HG02870 (cell line): ENCODE measurements at regions not wholly inside any gene's neighbourhood (a gene's known extent, or its start where the extent isn't known, plus 50 kb on each side); places are given as distances from the start of the nearest gene placed in this dataset.
"Not testable (repeated sequence)": the region's sequence is repeated elsewhere in the genome, so short reads cannot be mapped to it uniquely, and the experiment has no call there.

Experiments used
- ATAC-seq: cut with Tn5 transposase; IDR thresholded peaks from one replicate; pipeline ENCODE4 v1.9.1; 2021; ENCODE audit warnings: mild to moderate bottlenecking, moderate library complexity; ENCODE audit not compliant: unreplicated experiment

DNA sequence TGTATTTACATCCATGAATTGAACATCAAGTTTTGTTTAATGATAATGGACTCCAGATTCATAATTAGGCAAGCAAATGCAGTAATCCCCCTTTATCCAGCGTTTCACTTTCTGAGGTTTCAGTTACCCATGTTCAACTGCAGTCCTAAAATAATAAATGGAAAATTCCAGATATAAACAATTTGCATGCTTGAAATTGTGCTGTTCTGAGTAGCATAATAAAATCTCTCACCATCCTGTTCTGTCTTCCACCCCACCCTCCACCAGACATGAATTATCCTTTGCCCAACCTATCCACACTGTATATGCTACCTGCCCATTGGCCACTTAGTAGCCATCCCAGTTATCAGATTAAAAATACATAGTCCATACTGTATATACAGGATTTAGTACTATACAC, 224.5 kb upstream of the CHAC2 start:
- no peak for ATAC-seq

DNA sequence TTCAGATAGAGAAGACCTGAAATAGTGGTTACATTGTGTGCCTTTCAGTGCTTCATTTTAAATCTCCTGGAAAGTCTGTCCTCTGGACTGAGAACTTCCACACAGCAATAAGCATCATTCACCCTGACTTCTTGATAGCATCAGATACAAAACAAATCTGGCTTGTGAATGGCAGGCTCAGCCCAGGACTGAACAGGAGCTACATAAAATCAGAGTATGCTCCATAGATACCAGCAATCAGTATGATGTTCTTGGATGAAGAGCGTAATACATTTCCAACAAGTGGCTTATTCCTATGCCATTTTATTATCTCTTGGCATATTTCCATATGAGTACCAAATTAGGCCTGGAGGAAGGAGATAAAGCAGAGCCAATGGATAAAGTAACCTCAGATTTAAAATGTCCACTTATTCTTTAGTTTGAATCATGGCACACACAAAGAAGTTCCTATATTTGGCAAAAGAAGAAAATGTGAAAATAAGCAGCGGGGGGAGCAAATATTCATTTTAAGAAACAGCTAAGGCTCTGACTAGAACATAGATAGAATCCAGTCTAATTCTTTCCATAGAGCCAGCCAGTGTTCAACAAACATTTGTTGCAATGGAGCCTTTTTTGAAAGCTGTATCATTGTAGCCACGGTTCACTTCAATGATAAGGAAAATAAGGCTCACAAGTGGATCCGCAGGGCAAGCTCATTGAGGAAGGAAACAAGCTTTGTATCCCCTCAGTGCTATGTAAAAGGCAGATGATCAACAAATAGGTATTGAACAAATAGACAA, 230.8 kb upstream of the CHAC2 start:
- no peak for ATAC-seq

DNA sequence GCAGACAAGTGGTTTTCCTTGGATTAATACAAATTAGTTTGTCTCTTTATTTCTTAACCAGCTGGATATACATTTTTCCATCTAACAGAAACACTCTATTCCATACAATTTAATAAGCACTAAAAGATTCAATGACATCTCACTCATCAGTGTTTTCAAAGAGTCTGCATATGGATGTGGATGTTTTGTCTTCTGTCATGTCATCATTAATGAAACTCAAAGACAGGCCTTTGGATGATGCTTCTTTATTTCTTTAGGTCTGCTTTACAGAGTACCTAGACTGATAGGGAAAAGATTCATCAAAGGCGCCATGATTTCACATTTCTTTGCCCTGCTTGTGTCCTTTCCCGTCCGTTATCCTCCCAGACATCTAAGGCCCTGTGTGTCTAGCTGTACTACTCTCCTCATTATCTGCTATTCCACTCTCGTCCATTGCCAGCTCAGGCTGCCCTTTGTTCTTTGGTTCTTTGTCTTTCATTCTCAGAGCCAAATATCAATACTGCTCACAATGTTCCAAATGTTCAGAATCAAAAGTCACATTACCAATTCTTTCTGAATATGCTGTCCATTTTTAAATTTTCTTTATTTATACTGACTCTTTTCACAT, 232.3 kb upstream of the CHAC2 start:
- ATAC-seq, result no peak

DNA sequence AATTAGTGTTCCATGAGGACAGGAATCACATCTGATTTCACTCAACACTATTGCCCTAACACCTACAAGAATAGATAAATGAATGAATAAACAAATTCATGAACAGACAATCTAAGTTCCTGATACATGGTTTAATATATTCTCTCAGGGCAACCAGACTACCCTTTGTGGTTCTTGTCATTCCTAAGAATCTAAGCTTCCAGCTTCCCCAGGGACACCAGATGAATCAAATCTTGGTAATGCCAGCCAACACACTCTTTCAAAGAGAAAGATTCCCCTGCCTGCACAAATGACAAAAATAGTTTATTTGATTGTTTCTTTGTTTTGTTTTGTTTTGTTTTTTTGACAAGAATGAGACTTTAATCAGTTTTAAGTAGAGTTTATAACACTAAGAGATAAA, 237.5 kb upstream of the CHAC2 start:
- no peak for ATAC-seq

DNA sequence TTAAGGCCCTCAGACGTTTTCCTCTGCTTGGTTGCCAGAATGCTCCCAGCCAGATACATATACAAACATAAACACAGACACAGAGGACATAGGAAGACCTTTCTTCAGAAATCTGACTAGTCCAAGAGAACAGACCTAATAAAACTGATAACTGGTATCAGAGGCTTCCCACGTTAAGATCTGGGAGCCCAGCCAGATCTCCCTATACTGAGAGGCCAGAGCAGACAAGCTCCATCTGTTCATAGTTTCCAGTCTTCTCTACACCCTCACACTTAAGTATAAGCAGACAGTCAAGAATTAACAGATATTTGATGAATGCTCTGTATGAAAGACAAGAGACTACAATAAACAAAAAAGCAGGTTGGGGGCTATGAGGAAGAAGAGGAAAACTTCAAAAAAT, 240.5 kb upstream of the CHAC2 start:
- ATAC-seq, result no peak

DNA sequence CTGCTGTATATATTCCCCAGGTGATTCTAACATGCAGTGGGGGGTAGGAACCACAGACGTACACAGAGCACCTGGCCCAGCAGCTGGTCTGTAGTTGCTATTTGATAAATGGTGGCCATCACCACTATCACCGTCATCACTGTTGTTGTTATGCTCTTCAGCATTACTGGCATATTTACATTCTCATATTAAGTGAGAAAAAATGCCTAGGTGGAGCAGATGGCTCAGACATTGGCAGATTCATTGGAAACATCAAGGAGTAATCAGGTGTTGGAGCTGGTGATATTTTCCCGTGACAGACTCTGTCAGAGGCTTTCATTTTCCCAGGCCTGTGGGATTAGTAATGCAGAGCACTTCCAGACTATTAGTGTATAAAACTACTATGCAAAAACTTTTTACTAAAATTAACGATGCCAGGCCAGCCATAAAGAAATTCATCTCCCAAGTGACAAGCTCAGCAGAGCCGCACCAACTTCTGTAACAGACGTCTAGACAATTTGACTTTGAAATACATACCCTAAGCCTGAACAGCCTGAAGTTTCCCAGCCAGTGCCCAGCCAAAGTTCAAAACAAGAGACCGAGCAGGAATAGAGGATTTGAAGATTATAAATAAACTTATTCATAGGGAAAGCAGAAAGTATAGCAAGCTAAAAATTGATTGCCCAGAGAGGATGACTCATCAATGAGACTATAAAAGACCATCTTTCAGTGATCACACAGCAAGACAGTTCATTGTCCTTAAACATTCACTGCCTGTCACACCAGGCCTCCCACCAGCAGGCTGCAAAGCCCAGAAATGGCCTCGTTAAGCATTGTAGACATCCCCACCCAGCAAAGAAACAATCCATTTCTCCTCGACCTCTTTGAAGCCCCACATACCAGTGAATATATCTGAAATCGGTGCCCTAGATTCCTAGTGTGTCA, 247.4 kb upstream of the CHAC2 start:
- no peak for ATAC-seq

DNA sequence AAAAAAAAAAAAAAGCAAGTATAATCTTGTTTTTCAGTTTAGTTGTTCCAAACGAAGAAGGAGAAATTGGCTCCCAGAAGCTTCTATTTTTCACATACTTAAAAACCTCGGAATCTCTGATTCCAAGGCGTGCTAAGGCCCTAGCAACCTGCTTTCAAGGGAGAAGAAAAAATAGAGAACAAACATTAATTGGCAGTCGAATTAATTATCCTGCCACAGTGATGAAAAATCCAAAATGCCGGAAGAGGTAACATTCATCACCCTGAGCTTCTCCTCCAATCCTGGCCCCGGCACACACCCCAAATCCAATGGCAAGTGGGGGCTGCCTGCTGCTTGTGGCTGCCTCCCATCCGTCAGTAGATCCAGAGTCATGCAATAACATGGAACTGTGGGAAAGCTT, 250.2 kb upstream of the CHAC2 start:
- ATAC-seq, result no peak

DNA sequence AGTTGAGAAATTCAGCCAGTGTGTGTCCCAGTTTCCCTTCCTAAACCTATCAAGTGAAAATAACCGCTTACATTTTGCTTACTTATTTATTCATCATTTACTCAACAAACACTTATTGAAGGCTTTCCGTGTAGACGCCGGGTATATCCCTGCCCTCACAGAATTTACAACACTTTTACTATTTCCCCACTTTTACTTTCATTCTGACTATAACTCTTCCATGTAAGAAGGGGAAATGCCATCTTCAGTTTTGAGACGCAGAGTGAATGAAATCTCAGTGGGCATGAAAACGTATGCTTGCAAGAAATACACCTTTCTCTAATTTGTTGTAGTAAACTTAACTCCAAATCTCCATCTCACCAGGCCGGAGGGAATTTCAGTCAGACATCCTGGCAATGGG, 251.0 kb upstream of the CHAC2 start:
- ATAC-seq, result no peak

DNA sequence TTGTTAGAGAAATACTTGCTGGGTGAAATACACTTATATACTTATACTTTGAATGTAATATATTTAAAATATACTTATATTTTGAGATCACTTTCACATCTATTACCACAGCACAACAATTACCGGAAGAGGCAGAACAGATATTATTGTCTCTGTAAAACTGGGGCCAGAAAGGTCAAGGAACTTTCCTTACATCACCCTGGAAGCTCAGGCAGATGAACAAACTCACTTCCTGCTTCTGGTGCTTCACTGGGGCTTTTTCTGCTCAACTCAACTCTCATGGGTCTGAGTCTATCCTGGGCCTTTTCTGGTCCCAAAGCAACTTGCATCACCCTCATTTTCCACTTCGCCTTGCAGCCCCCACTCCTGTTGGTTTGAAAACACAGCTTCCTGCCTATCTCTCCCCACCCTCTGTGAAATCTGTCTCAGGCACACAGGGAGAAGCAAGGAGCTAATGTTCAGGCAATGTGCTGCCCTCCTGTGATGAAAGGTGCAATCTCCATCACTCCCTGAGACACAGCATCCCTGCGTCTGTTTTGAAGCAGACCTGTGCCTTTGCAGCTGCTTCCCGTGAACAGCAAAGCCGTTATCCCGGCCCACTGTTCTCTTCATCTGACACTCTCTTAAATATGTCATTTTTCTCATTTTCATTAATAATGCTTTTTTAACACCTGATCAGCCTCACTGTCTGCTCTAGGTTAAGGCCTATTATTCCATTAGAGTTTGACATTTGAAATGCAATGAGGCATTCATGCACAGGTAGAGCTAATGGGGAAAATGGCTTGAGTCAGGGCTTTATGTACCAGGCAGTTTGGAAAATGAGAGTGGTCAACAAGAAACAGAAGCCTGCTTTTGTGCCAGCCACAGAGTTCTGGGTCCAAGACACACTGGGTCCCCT, 251.9 kb upstream of the CHAC2 start:
- ATAC-seq, result no peak

DNA sequence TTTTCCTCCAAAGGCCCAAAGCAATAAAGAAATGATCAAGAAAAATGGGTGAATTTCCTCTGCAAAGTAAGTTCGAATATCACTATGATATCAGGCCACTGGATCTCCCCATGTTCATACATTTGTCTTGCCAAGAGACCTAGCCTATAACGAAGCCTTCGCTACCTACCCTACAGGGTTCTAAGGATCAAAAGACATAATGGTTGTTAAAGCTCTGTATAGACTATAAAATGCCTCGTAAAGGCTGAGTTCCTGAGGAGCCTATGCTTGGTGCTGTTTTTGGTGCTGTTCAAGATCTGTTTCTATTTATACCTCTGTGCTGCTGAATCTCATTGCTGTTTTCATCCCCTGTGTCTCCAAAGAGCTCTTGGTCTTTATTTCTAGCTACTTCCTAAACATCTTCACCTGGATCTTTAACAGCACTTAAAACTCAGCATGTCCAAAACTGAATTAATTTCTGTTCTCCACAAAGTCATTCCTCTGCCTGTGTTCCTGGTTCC, 254.4 kb upstream of the CHAC2 start:
- no peak for ATAC-seq

DNA sequence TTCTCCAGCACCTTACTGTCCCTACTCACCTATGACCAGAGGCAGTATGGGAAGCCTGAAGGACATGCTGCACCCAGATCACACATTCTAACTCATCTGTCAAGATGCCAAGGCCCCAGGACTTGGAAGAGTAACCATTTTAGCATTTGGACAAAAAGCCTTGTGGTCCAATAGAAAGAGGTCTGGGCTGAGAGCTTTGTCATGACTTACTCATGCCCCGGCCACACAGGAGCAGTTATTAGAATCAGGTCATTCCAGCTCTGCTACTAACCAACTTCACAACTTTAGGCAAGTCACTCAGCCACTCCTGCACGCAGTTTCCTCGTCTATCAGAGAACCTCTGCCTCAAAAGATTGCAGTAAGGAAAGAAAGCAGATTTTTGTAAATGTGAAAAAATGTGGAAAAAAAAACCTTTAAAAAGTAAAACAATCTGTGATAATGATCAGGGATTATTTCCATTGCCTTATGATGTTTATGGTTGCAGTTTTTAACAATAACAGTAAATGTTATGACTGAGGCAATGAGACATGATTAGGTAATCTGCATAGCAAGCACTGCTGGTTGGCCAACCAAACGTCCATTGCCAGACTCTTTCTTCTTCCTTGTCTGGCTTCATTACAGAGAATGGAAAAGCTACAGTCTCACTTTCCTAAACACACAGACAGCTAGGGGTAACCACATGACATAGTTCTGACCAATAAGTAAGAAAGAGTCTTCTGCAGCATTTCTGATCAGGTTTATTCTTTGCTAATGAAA, 255.4 kb upstream of the CHAC2 start:
- no peak for ATAC-seq

DNA sequence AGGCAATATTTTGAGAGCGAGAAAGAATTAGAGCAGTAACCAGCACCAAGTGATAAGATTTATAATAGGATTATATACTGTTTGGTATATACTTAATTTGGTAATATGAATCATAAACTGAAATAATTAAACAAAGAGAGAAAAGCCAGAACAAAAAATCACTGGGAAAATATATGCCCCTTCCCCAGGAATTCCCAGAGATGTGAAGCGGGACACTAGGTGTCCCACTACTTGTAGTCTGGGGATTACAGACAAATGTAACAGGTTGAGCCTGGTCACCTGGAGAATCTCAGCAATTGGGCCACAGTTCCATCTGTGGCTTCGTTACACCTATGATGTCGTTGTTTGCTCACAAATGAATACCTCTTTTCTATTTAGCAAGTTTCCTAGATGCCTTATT, 256.1 kb upstream of the CHAC2 start:
- ATAC-seq, result no peak

DNA sequence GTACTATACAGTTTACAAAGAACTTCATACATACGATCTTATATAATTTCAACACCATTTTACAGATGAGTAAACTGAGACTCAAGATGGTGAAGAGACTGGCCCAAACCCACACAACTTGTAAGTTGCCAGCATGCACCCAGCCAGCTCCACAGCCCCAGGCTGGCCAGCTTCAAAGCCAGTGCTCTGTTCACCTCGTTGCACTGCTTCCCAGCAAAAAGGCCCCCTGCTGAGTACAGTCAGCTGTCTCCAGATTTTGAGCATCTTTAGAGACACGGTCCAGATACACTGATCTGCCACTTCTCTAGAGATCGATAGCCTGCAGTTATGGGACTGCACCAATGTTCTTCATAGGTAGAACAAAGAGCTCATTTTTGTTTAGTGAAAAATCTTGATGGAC, 257.2 kb upstream of the CHAC2 start:
- ATAC-seq, result no peak

DNA sequence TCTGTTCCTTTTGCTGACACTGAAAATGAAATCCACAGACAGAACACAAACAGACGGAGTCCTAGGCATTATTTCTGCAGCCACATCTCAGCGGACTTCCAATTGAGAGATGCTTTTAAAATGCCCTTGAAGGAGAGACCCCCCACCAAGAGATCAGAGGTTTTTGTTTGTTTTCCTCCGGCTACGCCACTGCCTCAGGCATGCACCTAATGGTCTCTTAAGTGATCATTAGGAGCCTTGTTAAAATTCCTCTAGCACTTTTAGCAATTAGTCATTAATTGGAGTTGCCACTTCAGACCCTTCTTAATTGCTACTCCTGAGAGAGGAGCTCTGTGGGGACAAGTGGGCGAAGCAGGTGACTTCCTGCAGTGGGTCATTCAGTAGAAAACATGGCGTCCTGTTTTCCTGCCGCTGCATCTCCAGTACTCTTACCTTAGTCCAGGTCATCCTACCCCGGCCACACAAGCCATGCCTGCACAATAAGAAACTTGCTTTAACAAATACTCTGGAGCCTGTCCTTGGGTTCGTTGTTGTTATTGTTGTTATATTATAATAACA, 257.7 kb upstream of the CHAC2 start:
- no peak for ATAC-seq

DNA sequence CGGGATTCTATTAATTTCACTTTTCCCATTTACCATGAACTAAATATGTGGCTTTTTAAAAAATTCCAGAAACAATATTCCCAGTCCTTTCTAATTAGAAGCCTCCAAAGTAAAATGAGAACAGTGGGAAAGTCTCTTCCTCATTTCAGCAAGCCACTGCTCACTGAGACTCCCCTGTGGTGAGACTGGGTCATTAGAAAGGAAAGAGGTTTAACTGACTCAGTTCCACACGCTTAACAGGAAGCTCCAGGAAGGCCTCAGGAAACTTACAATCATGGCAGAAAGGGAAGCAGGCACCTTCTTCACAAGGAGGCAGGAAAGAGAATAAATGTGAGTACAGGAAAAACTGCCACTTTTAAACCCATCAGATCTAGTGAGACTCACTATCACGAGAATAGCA, 258.9 kb upstream of the CHAC2 start:
- ATAC-seq, result no peak

DNA sequence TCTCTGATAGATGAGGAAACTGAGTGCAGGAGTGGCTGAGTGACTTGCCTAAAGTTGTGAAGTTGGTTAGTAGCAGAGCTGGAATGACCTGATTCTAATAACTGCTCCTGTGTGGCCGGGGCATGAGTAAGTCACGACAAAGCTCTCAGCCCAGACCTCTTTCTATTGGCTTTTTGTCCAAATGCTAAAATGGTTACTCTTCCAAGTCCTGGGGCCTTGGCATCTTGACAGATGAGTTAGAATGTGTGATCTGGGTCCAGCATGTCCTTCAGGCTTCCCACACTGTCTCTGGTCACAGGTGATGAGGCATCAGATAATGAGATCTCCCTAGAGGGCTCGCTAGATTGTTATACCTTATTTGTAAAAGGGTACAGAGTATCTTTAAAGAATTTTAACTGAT, 260.5 kb upstream of the CHAC2 start:
- ATAC-seq, result not testable (repeated sequence)

DNA sequence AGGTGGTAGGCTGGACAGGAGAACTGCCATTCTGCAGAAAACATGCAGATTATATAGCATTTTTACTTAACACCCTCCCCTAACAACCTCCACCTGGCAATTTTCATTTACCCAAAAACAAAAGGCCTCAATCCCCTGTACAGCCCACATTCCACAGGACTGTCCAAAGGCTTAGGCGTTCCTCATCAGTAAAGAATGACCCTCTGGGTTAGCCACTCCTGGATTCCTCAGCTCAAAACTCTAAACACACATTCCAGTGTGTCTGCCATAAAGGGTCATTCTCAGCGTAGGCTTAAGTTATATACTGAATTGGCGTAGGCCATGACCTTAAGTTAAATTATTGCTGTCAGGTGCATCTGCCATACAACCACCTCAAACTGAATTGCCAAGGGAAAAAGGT, 261.8 kb upstream of the CHAC2 start:
- no peak for ATAC-seq

DNA sequence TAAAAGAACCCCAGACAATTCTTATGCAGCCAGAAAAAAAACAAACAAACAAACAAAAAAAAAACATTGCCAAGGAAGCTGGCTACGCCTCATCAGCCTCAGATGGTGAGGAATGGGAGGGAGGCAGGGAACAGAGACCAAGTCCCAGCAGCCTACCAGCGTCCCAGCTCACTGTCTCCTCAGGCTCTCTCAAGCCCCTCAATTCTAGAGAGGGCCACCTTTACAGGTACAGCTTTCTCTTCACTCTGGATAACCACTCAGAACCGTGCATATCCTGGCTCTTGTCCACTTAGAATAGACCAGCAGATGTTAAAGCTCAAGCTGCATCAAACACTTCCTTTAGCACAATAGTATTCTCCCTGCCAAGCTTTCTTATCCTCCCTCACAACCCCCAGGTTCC, 263.1 kb upstream of the CHAC2 start:
- no peak for ATAC-seq

DNA sequence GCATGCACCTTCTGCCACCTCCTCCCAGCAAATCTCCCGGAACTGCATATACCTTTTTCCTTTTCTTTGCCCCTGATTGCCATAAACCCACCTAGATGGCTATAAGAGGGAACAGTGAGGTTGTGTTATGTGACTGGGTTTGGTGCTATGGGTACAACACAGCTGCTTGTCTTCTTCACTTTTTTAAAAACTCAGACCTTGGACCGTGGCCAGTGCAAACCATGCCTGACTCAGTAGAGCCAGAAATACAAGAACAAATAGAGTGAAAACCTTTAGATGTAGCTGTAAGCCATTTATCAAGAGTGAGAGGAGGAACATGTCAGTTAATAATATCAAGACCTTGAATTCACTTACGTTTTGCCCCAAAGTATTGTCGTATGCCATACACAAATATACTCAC, 267.4 kb upstream of the CHAC2 start:
- ATAC-seq, result no peak

DNA sequence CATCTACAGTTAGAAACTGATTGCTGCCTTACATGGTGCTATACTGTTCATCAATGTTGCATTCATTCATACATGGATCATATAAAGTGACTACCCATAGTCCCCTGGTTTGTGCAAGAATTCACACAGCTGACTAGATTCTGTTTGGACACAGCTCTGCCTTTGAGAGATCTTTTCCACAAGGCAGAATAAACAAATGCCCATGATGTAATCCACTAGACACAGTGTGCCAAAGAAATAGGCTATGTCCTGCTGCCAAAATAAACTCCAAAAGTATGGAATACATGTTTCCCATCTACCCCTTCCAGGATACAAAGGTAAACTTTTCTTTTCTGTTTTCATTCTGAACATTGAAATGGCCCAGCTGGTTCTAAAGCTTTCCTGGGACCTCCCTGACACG, 269.4 kb upstream of the CHAC2 start:
- no peak for ATAC-seq
